ENCODE measurements at regions not wholly inside any gene's neighbourhood (a gene's known extent, or its start where the extent isn't known, plus 50 kb on each side); places are given as distances from the start of the nearest gene placed in this dataset.

DNA sequence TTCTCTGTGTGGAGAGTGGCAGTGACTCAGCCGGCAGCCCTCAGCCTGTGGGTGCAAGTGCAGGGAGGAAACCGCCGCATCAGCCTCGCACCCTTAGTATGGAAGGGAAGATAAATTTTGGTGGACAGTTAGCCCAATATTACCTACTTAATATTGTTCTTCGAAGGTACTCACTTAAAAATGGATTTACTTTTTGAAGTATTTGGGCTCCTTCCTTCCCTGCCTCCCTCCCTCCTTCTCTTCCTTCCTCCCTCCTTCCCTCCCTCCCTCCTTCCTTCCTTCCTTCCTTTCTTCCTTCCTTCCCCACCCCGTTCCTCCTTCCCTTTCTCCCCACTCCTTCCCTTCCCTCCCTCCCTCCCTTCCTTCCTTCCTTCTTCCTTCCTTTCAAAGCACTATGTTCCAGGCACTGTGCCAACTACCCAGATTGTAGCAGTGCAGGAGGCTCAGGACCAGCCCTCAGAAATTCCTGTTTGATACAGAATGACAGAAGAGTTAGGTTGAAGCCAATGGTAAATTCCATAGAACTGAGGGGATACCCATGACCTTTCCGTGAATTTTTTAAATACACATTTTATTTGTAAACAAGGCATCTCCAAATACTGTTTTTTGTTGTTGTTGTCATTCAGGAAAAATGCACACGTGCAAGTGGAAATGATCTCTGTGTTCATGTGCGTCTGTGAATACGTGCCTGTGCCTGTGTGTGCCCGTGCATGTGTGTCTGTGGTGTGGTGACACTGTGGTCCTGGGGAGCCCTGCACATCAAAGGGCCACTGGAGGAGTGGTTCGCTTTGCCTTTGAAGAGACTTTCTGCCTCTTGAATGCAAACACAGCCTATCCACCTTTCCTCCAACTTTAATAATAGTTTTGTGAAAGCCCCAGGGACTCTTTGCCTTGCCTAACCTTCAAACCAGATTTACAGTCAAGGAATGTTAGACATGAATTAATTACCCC lies 141.7 kb downstream of the EDN3 start:
- H3K27me3 ChIP-seq (ENCODE audit: control insufficient read depth in 2 of 2, insufficient read depth in 2 of 2, low read length in 2 of 2), result no peaks in the 10 kb centered on the region
- H3K9ac ChIP-seq (replicated peaks; ENCODE audit: extremely low read depth, insufficient read depth, low read length), result no peak overlapping the region
- H3K36me3 ChIP-seq (ENCODE audit: control insufficient read depth in 2 of 2, extremely low read depth in 1 of 2, insufficient read depth in 2 of 2, low read length in 2 of 2), result no peaks in the 10 kb centered on the region
- CTCF ChIA-PET, result no interaction called here
- no peaks in the 10 kb centered on the region for H4K20me1 ChIP-seq (replicated peaks; ENCODE audit: control insufficient read depth, extremely low read depth, insufficient read depth, low read length)
- DNase-seq (ENCODE audit: low read depth, low spot score) (no peak), FAIRE-seq (no peak)
- H3K9me3 ChIP-seq (replicated peaks; ENCODE audit: control insufficient read depth, insufficient read depth, low read length), result no peaks in the 10 kb centered on the region
- dilution Hi-C loops (cut with MboI; ENCODE audit: extremely low pct_ligation_motif_present, low sequenced_read_pairs), result no loop called here
- H3K9me1 ChIP-seq (replicated peaks; ENCODE audit: control insufficient read depth, extremely low read depth, insufficient read depth, low read length), result no peaks in the 10 kb centered on the region
- H3K27ac ChIP-seq (ENCODE audit: insufficient read depth, low read depth, low read length), result no peak overlapping the region
- H3K4me3 ChIP-seq (replicated peaks in 1 of 3; ENCODE audit: insufficient read depth in 1 of 3, low read depth in 1 of 3, low read length in 3 of 3), result no peak overlapping the region
- H3K4me2 ChIP-seq (ENCODE audit: insufficient read depth, low read length), result no peak overlapping the region
- H3K79me2 ChIP-seq (ENCODE audit: control insufficient read depth, insufficient read depth, low read length), result no peaks in the 10 kb centered on the region
- no peak overlapping the region for H2AFZ ChIP-seq (ENCODE audit: low read depth, low read length)
- POLR2A ChIA-PET, result no interaction called here
- H3K4me1 ChIP-seq (ENCODE audit: control insufficient read depth, extremely low read depth, insufficient read depth, low read length), result no peaks in the 10 kb centered on the region
- BruUV-seq (replicated peaks), result no TSS peak
- intact Hi-C loops (cut with micrococcal nuclease), result no loop called here
- TF ChIP-seq JUN (IDR thresholded peaks at IDR 0.05; ENCODE audit: borderline replicate concordance, insufficient read depth, insufficient read length, low read depth), result no peak
- TF ChIP-seq MYC (IDR thresholded peaks at IDR 0.05; ENCODE audit: low read depth, low read length), result no peak

DNA sequence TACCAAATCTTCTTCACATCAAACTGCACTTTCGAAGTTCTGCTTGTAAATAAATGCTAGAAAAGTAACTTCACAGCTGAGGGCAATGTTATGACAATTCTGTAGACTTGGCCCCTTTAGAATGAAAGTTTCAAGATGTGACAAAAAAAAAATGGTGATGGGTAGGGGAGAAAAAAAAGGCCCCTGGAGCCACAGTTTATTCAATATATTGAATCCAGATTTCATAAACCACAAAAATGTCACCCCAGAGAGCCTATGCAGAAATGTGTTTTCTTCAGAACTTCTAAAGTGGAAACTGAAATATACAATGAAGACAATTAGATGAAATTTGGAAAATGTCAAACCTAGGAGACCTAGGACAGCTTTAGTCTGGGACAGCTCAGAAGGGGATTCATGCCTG lies 143.1 kb downstream of the EDN3 start:
- intact Hi-C loops (cut with micrococcal nuclease), result no loop called here

More for the DNA sequence above, 143.1 kb downstream of the EDN3 start:
- H3K9me1 ChIP-seq (replicated peaks; ENCODE audit: control insufficient read depth, extremely low read depth, insufficient read depth, low read length), result no peaks in the 10 kb centered on the region
- no peaks in the 10 kb centered on the region for H3K27me3 ChIP-seq (ENCODE audit: control insufficient read depth in 2 of 2, insufficient read depth in 2 of 2, low read length in 2 of 2)
- ChIA-PET CTCF (no interaction called here), POLR2A (no interaction called here)
- no peak overlapping the region for H3K27ac ChIP-seq (ENCODE audit: insufficient read depth, low read depth, low read length)
- FAIRE-seq (no peak), DNase-seq (ENCODE audit: low read depth, low spot score) (no peak)
- no peak overlapping the region for H3K9ac ChIP-seq (replicated peaks; ENCODE audit: extremely low read depth, insufficient read depth, low read length)
- no peak overlapping the region for H3K4me2 ChIP-seq (ENCODE audit: insufficient read depth, low read length)
- no peak overlapping the region for H2AFZ ChIP-seq (ENCODE audit: low read depth, low read length)
- dilution Hi-C loops (cut with MboI; ENCODE audit: extremely low pct_ligation_motif_present, low sequenced_read_pairs), result no loop called here
- no peaks in the 10 kb centered on the region for H3K4me1 ChIP-seq (ENCODE audit: control insufficient read depth, extremely low read depth, insufficient read depth, low read length)
- H4K20me1 ChIP-seq (replicated peaks; ENCODE audit: control insufficient read depth, extremely low read depth, insufficient read depth, low read length), result no peaks in the 10 kb centered on the region
- H3K36me3 ChIP-seq (ENCODE audit: control insufficient read depth in 2 of 2, extremely low read depth in 1 of 2, insufficient read depth in 2 of 2, low read length in 2 of 2), result no peaks in the 10 kb centered on the region
- no peak overlapping the region for H3K4me3 ChIP-seq (replicated peaks in 1 of 3; ENCODE audit: insufficient read depth in 1 of 3, low read depth in 1 of 3, low read length in 3 of 3)
- TF ChIP-seq, protein P1, sequence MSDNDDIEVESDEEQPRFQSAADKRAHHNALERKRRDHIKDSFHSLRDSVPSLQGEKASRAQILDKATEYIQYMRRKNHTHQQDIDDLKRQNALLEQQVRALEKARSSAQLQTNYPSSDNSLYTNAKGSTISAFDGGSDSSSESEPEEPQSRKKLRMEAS (IDR thresholded peaks at IDR 0.05; ENCODE audit: insufficient read depth, insufficient read length), result no peak
- TF ChIP-seq POLR2A (IDR thresholded peaks at IDR 0.05; ENCODE audit: low read depth, low read length) (no peak), GATA2 (IDR thresholded peaks at IDR 0.05; ENCODE audit: insufficient read depth, insufficient read length, low read depth, low read length) (no peak), FOS (IDR thresholded peaks at IDR 0.05; ENCODE audit: borderline replicate concordance, insufficient read depth, low read length) (no peak)
- TF ChIP-seq, protein P2, sequence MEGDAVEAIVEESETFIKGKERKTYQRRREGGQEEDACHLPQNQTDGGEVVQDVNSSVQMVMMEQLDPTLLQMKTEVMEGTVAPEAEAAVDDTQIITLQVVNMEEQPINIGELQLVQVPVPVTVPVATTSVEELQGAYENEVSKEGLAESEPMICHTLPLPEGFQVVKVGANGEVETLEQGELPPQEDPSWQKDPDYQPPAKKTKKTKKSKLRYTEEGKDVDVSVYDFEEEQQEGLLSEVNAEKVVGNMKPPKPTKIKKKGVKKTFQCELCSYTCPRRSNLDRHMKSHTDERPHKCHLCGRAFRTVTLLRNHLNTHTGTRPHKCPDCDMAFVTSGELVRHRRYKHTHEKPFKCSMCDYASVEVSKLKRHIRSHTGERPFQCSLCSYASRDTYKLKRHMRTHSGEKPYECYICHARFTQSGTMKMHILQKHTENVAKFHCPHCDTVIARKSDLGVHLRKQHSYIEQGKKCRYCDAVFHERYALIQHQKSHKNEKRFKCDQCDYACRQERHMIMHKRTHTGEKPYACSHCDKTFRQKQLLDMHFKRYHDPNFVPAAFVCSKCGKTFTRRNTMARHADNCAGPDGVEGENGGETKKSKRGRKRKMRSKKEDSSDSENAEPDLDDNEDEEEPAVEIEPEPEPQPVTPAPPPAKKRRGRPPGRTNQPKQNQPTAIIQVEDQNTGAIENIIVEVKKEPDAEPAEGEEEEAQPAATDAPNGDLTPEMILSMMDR (IDR thresholded peaks at IDR 0.05; ENCODE audit: extremely low read depth in 1 of 2, insufficient read depth in 1 of 2, low read depth in 1 of 2, low read length in 2 of 2), result no peak
- H3K9me3 ChIP-seq (replicated peaks; ENCODE audit: control insufficient read depth, insufficient read depth, low read length), result no peaks in the 10 kb centered on the region
- no peaks in the 10 kb centered on the region for H3K79me2 ChIP-seq (ENCODE audit: control insufficient read depth, insufficient read depth, low read length)
- no TSS peak for BruUV-seq (replicated peaks)

All from endothelial cell of umbilical vein (primary cell).